PC-3 (cell line): ENCODE measurements at regions not wholly inside any gene's neighbourhood (a gene's known extent, or its start where the extent isn't known, plus 50 kb on each side); places are given as distances from the start of the nearest gene placed in this dataset.

Experiments used
- EZH2 ChIP-seq: fragments of 300-600 bp; sonication (generic); IDR thresholded peaks from one replicate; pipeline ENCODE4 v1.6.1; 2017; ENCODE audit warnings: antibody characterized with exemption, mild to moderate bottlenecking, low read length; ENCODE audit not compliant: unreplicated experiment
- EZH2phosphoT487 ChIP-seq: fragments of 300-600 bp; sonication (generic); IDR thresholded peaks from 2 replicates; pipeline ENCODE4 v1.6.1; 2018; ENCODE audit warnings: mild to moderate bottlenecking, antibody characterized with exemption, low read length, borderline replicate concordance
- TF ChIP-seq, protein P1 (sequence below): fragments of 300-600 bp; sonication (generic); conservative IDR thresholded peaks from 2 replicates; pipeline ENCODE4 v1.5.1; 2017; ENCODE audit warnings: antibody characterized with exemption, low read depth, mild to moderate bottlenecking, low read length

GRCh38 chr1:9448132-9449109 is 90.8 kb upstream of the SLC25A33 start:
- TF ChIP-seq, protein P1, sequence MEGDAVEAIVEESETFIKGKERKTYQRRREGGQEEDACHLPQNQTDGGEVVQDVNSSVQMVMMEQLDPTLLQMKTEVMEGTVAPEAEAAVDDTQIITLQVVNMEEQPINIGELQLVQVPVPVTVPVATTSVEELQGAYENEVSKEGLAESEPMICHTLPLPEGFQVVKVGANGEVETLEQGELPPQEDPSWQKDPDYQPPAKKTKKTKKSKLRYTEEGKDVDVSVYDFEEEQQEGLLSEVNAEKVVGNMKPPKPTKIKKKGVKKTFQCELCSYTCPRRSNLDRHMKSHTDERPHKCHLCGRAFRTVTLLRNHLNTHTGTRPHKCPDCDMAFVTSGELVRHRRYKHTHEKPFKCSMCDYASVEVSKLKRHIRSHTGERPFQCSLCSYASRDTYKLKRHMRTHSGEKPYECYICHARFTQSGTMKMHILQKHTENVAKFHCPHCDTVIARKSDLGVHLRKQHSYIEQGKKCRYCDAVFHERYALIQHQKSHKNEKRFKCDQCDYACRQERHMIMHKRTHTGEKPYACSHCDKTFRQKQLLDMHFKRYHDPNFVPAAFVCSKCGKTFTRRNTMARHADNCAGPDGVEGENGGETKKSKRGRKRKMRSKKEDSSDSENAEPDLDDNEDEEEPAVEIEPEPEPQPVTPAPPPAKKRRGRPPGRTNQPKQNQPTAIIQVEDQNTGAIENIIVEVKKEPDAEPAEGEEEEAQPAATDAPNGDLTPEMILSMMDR, result peak; percentile 48
- TF ChIP-seq EZH2, result no peak
- TF ChIP-seq EZH2phosphoT487, result no peak
